ENCODE measurements at regions not wholly inside any gene's neighbourhood (a gene's known extent, or its start where the extent isn't known, plus 50 kb on each side); places are given as distances from the start of the nearest gene placed in this dataset.

DNA sequence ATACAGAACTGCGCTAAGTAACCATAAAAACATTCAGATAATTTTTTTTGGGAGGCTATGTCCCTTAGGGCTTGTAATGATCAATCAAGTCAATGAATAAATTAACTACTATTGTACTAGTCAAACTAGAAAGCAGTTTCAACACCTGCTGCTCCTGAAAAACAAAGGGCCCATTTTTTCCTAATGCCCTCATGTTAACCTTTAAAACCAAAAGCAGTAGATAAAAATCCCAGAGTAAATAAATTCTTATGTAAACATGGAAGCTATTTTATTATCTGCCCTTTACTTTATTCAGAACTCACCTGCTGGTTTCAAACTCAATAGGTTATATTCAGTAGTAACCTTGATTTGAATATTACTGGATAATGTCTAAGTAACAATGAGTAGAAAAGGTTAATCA is 159.5 kb upstream of the STARD13 start:
- TF ChIP-seq ASH2L (IDR thresholded peaks at IDR 0.05; ENCODE audit: borderline replicate concordance, low read depth) = no peak
- TF ChIP-seq MYC (IDR thresholded peaks at IDR 0.05; ENCODE audit: insufficient read depth, insufficient read length, insufficient replicate concordance, low read length, severe bottlenecking) = no peak
- no peak for TF ChIP-seq POLR2AphosphoS5 (IDR thresholded peaks at IDR 0.05; ENCODE audit: low read length)
- no peak for TF ChIP-seq CHD1 (IDR thresholded peaks at IDR 0.05; ENCODE audit: low read depth, low read length)
- no peak for TF ChIP-seq STAT1 (conservative IDR thresholded peaks at IDR 0.05)
- no peak for TF ChIP-seq REST (IDR thresholded peaks at IDR 0.05; ENCODE audit: low read depth, low read length)

All from GM12878 (cell line).